Panc1 (cell line): ENCODE measurements at regions not wholly inside any gene's neighbourhood (a gene's known extent, or its start where the extent isn't known, plus 50 kb on each side); places are given as distances from the start of the nearest gene placed in this dataset.

Experiments used
- ATAC-seq: fragments of 200-7000 bp; cut with Tn5 transposase; 2 replicates; pipeline ENCODE4 v1.9.1; 2020; ENCODE audit warnings: mild to moderate bottlenecking, moderate library complexity
- BruUV-seq: library from RNA; stranded (reverse); fragments of 400-500 nt; replicated peaks from 2 replicates; lab custom pipeline; 2021; lab: Mats Ljungman, UMichigan
- CTCF ChIA-PET: fragments of 300-600 bp; sonication (Branson Sonifier 250); formaldehyde crosslinking; loops from one replicate; lab custom pipeline; 2022; ENCODE audit warnings: antibody characterized with exemption; lab: Charles Lee
- POLR2A ChIA-PET: fragments of 300-600 bp; sonication (Branson Sonifier 250); formaldehyde crosslinking; loops from one replicate; lab custom pipeline; 2022; ENCODE audit warnings: antibody characterized with exemption; lab: Charles Lee
- DNase-seq: peaks from one replicate; pipeline ENCODE4 v3.0.0-alpha.2; 2010; ENCODE audit warnings: low read depth, low spot score
- H3K27ac ChIP-seq: 2 replicates; pipeline ENCODE4 v1.5.1; 2011; ENCODE audit warnings: mild to moderate bottlenecking, low read length, inconsistent platforms
- H3K27me3 ChIP-seq: fragments of 200-500 bp; sonication (Bioruptor generic); 2 replicates; pipeline ENCODE4 v1.6.0; 2014; ENCODE audit warnings: low read length, inconsistent platforms; ENCODE audit not compliant: control insufficient read depth, insufficient read depth
- H3K36me3 ChIP-seq: fragments of 200-500 bp; sonication (Bioruptor generic); 2 replicates; pipeline ENCODE4 v1.5.1; 2014; ENCODE audit warnings: inconsistent platforms, mild to moderate bottlenecking, low read length, moderate library complexity; ENCODE audit not compliant: control insufficient read depth, insufficient read depth
- H3K4me1 ChIP-seq: 2 replicates; pipeline ENCODE4 v1.5.1; 2011; ENCODE audit warnings: inconsistent platforms, mild to moderate bottlenecking, low read length, moderate library complexity; ENCODE audit not compliant: control insufficient read depth, insufficient read depth
- H3K4me3 ChIP-seq, 2 experiments: 2 replicates each; pipeline ENCODE4 v1.5.1; 2011 to 2012; ENCODE audit warnings: low read depth in 2 of 2, low read length in 2 of 2, mild to moderate bottlenecking in 2 of 2, inconsistent platforms in 1 of 2, moderate library complexity in 1 of 2
- H3K9me3 ChIP-seq: fragments of 200-500 bp; sonication (Bioruptor generic); 2 replicates; pipeline ENCODE4 v1.5.1; 2014; ENCODE audit warnings: low read depth, mild to moderate bottlenecking, inconsistent platforms, low read length, moderate library complexity; ENCODE audit not compliant: control insufficient read depth, insufficient read depth
- POLR2AphosphoS5 ChIP-seq: IDR thresholded peaks from 2 replicates; pipeline ENCODE4 v1.6.1; 2012; ENCODE audit warnings: mild to moderate bottlenecking, low read depth, low read length, moderate library complexity
- SIN3A ChIP-seq: IDR thresholded peaks from 2 replicates; pipeline ENCODE4 v1.6.1; 2012; ENCODE audit warnings: low read depth, mild to moderate bottlenecking, low read length, moderate library complexity, borderline replicate concordance; ENCODE audit not compliant: insufficient read depth
- TCF7L2 ChIP-seq: IDR thresholded peaks from 2 replicates; pipeline ENCODE4 v1.6.1; 2011; ENCODE audit warnings: mild to moderate bottlenecking, low read depth, low read length, inconsistent platforms
- in situ Hi-C: cut with HindIII; loops from 2 replicates; pipeline ENCODE4 v1.10.0; 2016; ENCODE audit warnings: low sequenced_read_pairs, low pct_unique_long_range_greater_than_20kb
- intact Hi-C: fragments of 100-400 bp; cut with micrococcal nuclease; formaldehyde crosslinking; loops from one replicate; pipeline ENCODE4 v1.10.0; 2022; ENCODE audit not compliant: unreplicated experiment
- TF ChIP-seq, protein P1 (sequence below), 2 experiments: IDR thresholded peaks; 2 replicates each; pipeline ENCODE4 v1.6.1; 2011 to 2012; ENCODE audit warnings: low read depth in 2 of 2, control low read depth in 1 of 2, low read length in 1 of 2, mild to moderate bottlenecking in 1 of 2, moderate library complexity in 1 of 2; ENCODE audit not compliant: insufficient read depth in 1 of 2
- TF ChIP-seq, protein P2 (sequence below): fragments of 450-650 bp; IDR thresholded peaks from 2 replicates; pipeline ENCODE4 v1.5.1; 2017; ENCODE audit warnings: mild to moderate bottlenecking

DNA sequence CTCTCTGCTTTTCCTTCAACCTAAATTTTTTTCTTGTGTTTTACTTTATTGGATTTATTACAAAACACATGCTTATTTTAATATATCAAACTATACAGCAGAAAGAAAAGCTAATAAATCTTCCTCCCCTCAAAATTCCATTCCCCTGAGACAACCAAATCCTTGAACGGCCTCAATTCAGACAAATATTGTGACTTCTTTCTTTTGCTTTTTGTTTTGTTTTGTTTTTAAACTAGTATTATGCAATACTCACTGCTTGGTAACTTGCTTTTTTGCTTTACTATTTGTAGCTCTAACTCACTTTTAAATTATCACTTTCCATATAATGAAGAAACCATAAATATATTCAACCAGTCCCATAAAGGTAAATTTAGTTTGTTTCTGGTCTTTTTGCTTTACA is 59.4 kb upstream of the CDK1 start:
- H3K36me3 ChIP-seq, result no peaks in the 10 kb centered on the region
- ATAC-seq, result no peak
- in situ Hi-C loops, result no loop called here
- H3K27me3 ChIP-seq, result no peaks in the 10 kb centered on the region; the same call in 1 of the 2 replicates
- TF ChIP-seq SIN3A (no peak), TCF7L2 (no peak), POLR2AphosphoS5 (no peak)
- TF ChIP-seq, protein P1, sequence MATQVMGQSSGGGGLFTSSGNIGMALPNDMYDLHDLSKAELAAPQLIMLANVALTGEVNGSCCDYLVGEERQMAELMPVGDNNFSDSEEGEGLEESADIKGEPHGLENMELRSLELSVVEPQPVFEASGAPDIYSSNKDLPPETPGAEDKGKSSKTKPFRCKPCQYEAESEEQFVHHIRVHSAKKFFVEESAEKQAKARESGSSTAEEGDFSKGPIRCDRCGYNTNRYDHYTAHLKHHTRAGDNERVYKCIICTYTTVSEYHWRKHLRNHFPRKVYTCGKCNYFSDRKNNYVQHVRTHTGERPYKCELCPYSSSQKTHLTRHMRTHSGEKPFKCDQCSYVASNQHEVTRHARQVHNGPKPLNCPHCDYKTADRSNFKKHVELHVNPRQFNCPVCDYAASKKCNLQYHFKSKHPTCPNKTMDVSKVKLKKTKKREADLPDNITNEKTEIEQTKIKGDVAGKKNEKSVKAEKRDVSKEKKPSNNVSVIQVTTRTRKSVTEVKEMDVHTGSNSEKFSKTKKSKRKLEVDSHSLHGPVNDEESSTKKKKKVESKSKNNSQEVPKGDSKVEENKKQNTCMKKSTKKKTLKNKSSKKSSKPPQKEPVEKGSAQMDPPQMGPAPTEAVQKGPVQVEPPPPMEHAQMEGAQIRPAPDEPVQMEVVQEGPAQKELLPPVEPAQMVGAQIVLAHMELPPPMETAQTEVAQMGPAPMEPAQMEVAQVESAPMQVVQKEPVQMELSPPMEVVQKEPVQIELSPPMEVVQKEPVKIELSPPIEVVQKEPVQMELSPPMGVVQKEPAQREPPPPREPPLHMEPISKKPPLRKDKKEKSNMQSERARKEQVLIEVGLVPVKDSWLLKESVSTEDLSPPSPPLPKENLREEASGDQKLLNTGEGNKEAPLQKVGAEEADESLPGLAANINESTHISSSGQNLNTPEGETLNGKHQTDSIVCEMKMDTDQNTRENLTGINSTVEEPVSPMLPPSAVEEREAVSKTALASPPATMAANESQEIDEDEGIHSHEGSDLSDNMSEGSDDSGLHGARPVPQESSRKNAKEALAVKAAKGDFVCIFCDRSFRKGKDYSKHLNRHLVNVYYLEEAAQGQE (IDR thresholded peaks at IDR 0.05; ENCODE audit: insufficient read depth in 1 of 2, low read depth in 2 of 2, low read length in 1 of 2), result no peak
- TF ChIP-seq, protein P2, sequence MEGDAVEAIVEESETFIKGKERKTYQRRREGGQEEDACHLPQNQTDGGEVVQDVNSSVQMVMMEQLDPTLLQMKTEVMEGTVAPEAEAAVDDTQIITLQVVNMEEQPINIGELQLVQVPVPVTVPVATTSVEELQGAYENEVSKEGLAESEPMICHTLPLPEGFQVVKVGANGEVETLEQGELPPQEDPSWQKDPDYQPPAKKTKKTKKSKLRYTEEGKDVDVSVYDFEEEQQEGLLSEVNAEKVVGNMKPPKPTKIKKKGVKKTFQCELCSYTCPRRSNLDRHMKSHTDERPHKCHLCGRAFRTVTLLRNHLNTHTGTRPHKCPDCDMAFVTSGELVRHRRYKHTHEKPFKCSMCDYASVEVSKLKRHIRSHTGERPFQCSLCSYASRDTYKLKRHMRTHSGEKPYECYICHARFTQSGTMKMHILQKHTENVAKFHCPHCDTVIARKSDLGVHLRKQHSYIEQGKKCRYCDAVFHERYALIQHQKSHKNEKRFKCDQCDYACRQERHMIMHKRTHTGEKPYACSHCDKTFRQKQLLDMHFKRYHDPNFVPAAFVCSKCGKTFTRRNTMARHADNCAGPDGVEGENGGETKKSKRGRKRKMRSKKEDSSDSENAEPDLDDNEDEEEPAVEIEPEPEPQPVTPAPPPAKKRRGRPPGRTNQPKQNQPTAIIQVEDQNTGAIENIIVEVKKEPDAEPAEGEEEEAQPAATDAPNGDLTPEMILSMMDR, result no peak
- H3K4me3 ChIP-seq, result no peak overlapping the region
- BruUV-seq, result no TSS peak
- no peak overlapping the region for H3K27ac ChIP-seq
- no peak for DNase-seq
- no peaks in the 10 kb centered on the region for H3K9me3 ChIP-seq
- H3K4me1 ChIP-seq, result no peaks in the 10 kb centered on the region
- CTCF ChIA-PET, result interaction anchor here (0.6 kb wide), 1 partner anchor 15 kb away, joined by 4 read pairs; no protein-coding TSS in a partner anchor
- POLR2A ChIA-PET, result no interaction called here
- intact Hi-C loops, result no loop called here

- Histone ChIP-seq H3K9me3 (no peaks in the 10 kb centered on the region), H3K27ac (no peak overlapping the region), H3K4me3 (no peak overlapping the region), H3K27me3 (no peaks in the 10 kb centered on the region; the same call in 1 of the 2 replicates), H3K4me1 (no peaks in the 10 kb centered on the region), H3K36me3 (no peaks in the 10 kb centered on the region)
- in situ Hi-C loops (no loop called here), intact Hi-C loops (no loop called here)
- DNase-seq (no peak), ATAC-seq (no peak)
- CTCF ChIA-PET, result no interaction called here
- POLR2A ChIA-PET, result no interaction called here
- TF ChIP-seq TCF7L2, result no peak
- no peak for TF ChIP-seq SIN3A
- TF ChIP-seq POLR2AphosphoS5, result no peak
- TF ChIP-seq, protein P2, result no peak
- TF ChIP-seq, protein P1 (IDR thresholded peaks at IDR 0.05; ENCODE audit: insufficient read depth in 1 of 2, low read depth in 2 of 2, low read length in 1 of 2), result no peak
- no TSS peak for BruUV-seq
These were observed 60.4 kb upstream of the CDK1 start for GRCh38 chr10:60717852-60718251.
